ENCODE measurements at regions not wholly inside any gene's neighbourhood (a gene's known extent, or its start where the extent isn't known, plus 50 kb on each side); places are given as distances from the start of the nearest gene placed in this dataset.

- no peak for TF ChIP-seq CTCF (IDR thresholded peaks at IDR 0.05)
- TF ChIP-seq POLR2A (IDR thresholded peaks at IDR 0.05), result no peak
Observed at GRCh38 chr5:28066856-28067255, 1028.5 kb upstream of the CDH9 start.
